ENCODE measurements at regions not wholly inside any gene's neighbourhood (a gene's known extent, or its start where the extent isn't known, plus 50 kb on each side); places are given as distances from the start of the nearest gene placed in this dataset.

GRCh38 chr10:113992471-113993011 is 51.1 kb upstream of the ADRB1 start:
- H3K27me3 ChIP-seq (ENCODE audit: control insufficient read depth in 3 of 3, insufficient read depth in 3 of 3, low read depth in 1 of 3, low read length in 3 of 3): peaks cover 0 to 31% (median 0%) of the 10 kb centered on the region in 3 experiments
- no peak overlapping the region for H2BK15ac ChIP-seq (ENCODE audit: low read length)

GRCh38 chr10:113993489-113993991 is 50.1 kb upstream of the ADRB1 start:
- Histone ChIP-seq H4K8ac (ENCODE audit: low read depth, low read length) (no peak overlapping the region), H3K4me1 (ENCODE audit: control insufficient read depth in 2 of 2, insufficient read depth in 1 of 2, low read depth in 1 of 2, low read length in 2 of 2) (peaks cover 0 to 2% of the 10 kb centered on the region in 2 donors), H3K23ac (ENCODE audit: low read depth, low read length, poor library complexity) (no peak overlapping the region), H2BK5ac (ENCODE audit: low read length) (no peak overlapping the region), H3K4me3 (ENCODE audit: low read length in 2 of 2) (no peak overlapping the region), H3K79me1 (ENCODE audit: low read depth, low read length) (no peaks in the 10 kb centered on the region), H3K27ac (replicated peaks; ENCODE audit: low read length) (no peak overlapping the region), H3K9ac (ENCODE audit: low read depth, low read length, poor library complexity) (no peak overlapping the region), H3K9me3 (replicated peaks in 1 of 2; ENCODE audit: control insufficient read depth in 2 of 2, insufficient read depth in 1 of 2, low read depth in 1 of 2, low read length in 2 of 2) (no peaks in the 10 kb centered on the region), H2BK120ac (ENCODE audit: low read depth, low read length) (no peak overlapping the region), H2BK15ac (ENCODE audit: low read length) (no peak overlapping the region), H4K91ac (ENCODE audit: low read depth, low read length, poor library complexity) (no peak overlapping the region), H2AK5ac (ENCODE audit: low read depth, low read length) (no peak overlapping the region), H3K14ac (ENCODE audit: low read length) (no peak overlapping the region), H2AFZ (ENCODE audit: low read length) (no peak overlapping the region), H3K36me3 (replicated peaks in 1 of 2; ENCODE audit: control insufficient read depth in 2 of 2, insufficient read depth in 2 of 2, low read length in 2 of 2) (no peaks in the 10 kb centered on the region), H3K18ac (ENCODE audit: low read length) (no peak overlapping the region), H3K4ac (ENCODE audit: low read length) (no peak overlapping the region), H3K4me2 (ENCODE audit: insufficient read depth, low read length, poor library complexity, severe bottlenecking) (no peak overlapping the region), H3K27me3 (ENCODE audit: control insufficient read depth in 3 of 3, insufficient read depth in 3 of 3, low read depth in 1 of 3, low read length in 3 of 3) (peaks cover 0 to 29% (median 0%) of the 10 kb centered on the region in 3 experiments), H2BK12ac (ENCODE audit: low read length) (no peak overlapping the region)
- DNase-seq (ENCODE audit: low spot score): no peak
- WGBS, 2 donors (ENCODE audit: extremely low coverage in 2 of 2, insufficient read length in 2 of 2, insufficient replicate concordance in 1 of 2): no CpG with 5 or more reads among the region's 3 CpGs

More at GRCh38 chr10:113992471-113993011, 51.1 kb upstream of the ADRB1 start:
- Histone ChIP-seq H3K79me1 (ENCODE audit: low read depth, low read length) (no peaks in the 10 kb centered on the region), H3K9me3 (replicated peaks in 1 of 2; ENCODE audit: control insufficient read depth in 2 of 2, insufficient read depth in 1 of 2, low read depth in 1 of 2, low read length in 2 of 2) (no peaks in the 10 kb centered on the region), H3K4me2 (ENCODE audit: insufficient read depth, low read length, poor library complexity, severe bottlenecking) (no peak overlapping the region), H3K4me1 (ENCODE audit: control insufficient read depth in 2 of 2, insufficient read depth in 1 of 2, low read depth in 1 of 2, low read length in 2 of 2) (peaks cover 0 to 2% of the 10 kb centered on the region in 2 donors), H3K4me3 (ENCODE audit: low read length in 2 of 2) (no peak overlapping the region), H3K23ac (ENCODE audit: low read depth, low read length, poor library complexity) (peak overlapping the region; percentile 4), H3K27ac (replicated peaks; ENCODE audit: low read length) (no peak overlapping the region), H4K8ac (ENCODE audit: low read depth, low read length) (no peak overlapping the region), H2AFZ (ENCODE audit: low read length) (no peak overlapping the region), H2BK12ac (ENCODE audit: low read length) (no peak overlapping the region), H3K14ac (ENCODE audit: low read length) (no peak overlapping the region), H3K4ac (ENCODE audit: low read length) (no peak overlapping the region), H2BK5ac (ENCODE audit: low read length) (no peak overlapping the region), H2BK120ac (ENCODE audit: low read depth, low read length) (no peak overlapping the region), H3K18ac (ENCODE audit: low read length) (no peak overlapping the region), H3K9ac (ENCODE audit: low read depth, low read length, poor library complexity) (no peak overlapping the region), H4K91ac (ENCODE audit: low read depth, low read length, poor library complexity) (no peak overlapping the region), H3K36me3 (replicated peaks in 1 of 2; ENCODE audit: control insufficient read depth in 2 of 2, insufficient read depth in 2 of 2, low read length in 2 of 2) (no peaks in the 10 kb centered on the region), H2AK5ac (ENCODE audit: low read depth, low read length) (no peak overlapping the region)
- no peak for DNase-seq (ENCODE audit: low spot score)
- WGBS, 2 donors (ENCODE audit: extremely low coverage in 2 of 2, insufficient read length in 2 of 2, insufficient replicate concordance in 1 of 2): no CpG with 5 or more reads among the region's 9 CpGs
